ENCODE measurements at regions not wholly inside any gene's neighbourhood (a gene's known extent, or its start where the extent isn't known, plus 50 kb on each side); places are given as distances from the start of the nearest gene placed in this dataset.
A peak's percentile ranks its signal among the peaks of the same experiment; 100 is the strongest.

GRCh38 chr21:23016617-23017016 is 2018.4 kb downstream of the NCAM2 start:
- Histone ChIP-seq H3K9me3 (ENCODE audit: control insufficient read depth in 2 of 3, low read length in 3 of 3) (no peaks in the 10 kb centered on the region), H3K36me3 (ENCODE audit: control insufficient read depth in 2 of 3, insufficient read depth in 3 of 3, low read length in 3 of 3) (no peaks in the 10 kb centered on the region), H3K4me3 (ENCODE audit: low read length) (no peak overlapping the region), H3K27ac (ENCODE audit: low read depth, low read length) (no peak overlapping the region), H3K4me1 (ENCODE audit: control insufficient read depth in 2 of 2, insufficient read depth in 2 of 2, low read length in 2 of 2) (no peaks in the 10 kb centered on the region), H3K27me3 (ENCODE audit: control insufficient read depth in 2 of 2, insufficient read depth in 2 of 2, low read length in 2 of 2) (no peaks in the 10 kb centered on the region)
- Mint-ChIP-seq H3K4me3 (no peak overlapping the region), H3K36me3 (peaks cover 0 to 7% (median 0%) of the 10 kb centered on the region in 5 donors), H3K9me3 (peaks cover 0 to 16% (median 3%) of the 10 kb centered on the region in 11 donors), H3K27me3 (no peaks in the 10 kb centered on the region), H3K4me1 (no peaks in the 10 kb centered on the region), H3K27ac (peak overlapping the region in 1 of 9 donors; percentile 14)
- intact Hi-C loops (cut with micrococcal nuclease): no loop called here
- ChIA-PET CTCF (no interaction called here), POLR2A (no interaction called here)
- DNase-seq: no peak
- no peak for ATAC-seq

- Histone ChIP-seq H3K27me3 (ENCODE audit: control insufficient read depth in 2 of 2, insufficient read depth in 2 of 2, low read length in 2 of 2) (no peaks in the 10 kb centered on the region), H3K4me1 (ENCODE audit: control insufficient read depth in 2 of 2, insufficient read depth in 2 of 2, low read length in 2 of 2) (no peaks in the 10 kb centered on the region), H3K9me3 (ENCODE audit: control insufficient read depth in 2 of 3, low read length in 3 of 3) (no peaks in the 10 kb centered on the region), H3K36me3 (ENCODE audit: control insufficient read depth in 2 of 3, insufficient read depth in 3 of 3, low read length in 3 of 3) (no peaks in the 10 kb centered on the region), H3K4me3 (ENCODE audit: low read length) (no peak overlapping the region), H3K27ac (ENCODE audit: low read depth, low read length) (no peak overlapping the region)
- no peaks in the 10 kb centered on the region for H3K4me1 Mint-ChIP-seq
- peaks cover 0 to 16% (median 5%) of the 10 kb centered on the region in 11 donors for H3K9me3 Mint-ChIP-seq
- no peak for DNase-seq
- ChIA-PET POLR2A (no interaction called here), CTCF (no interaction called here)
- ATAC-seq: no peak
- peaks cover 0 to 7% (median 0%) of the 10 kb centered on the region in 5 donors for H3K36me3 Mint-ChIP-seq
- H3K4me3 Mint-ChIP-seq: no peak overlapping the region
- H3K27me3 Mint-ChIP-seq: no peaks in the 10 kb centered on the region
- H3K27ac Mint-ChIP-seq: no peak overlapping the region
- intact Hi-C loops (cut with micrococcal nuclease): no loop called here
Observed at GRCh38 chr21:23017989-23018388, 2019.8 kb downstream of the NCAM2 start.

DNA sequence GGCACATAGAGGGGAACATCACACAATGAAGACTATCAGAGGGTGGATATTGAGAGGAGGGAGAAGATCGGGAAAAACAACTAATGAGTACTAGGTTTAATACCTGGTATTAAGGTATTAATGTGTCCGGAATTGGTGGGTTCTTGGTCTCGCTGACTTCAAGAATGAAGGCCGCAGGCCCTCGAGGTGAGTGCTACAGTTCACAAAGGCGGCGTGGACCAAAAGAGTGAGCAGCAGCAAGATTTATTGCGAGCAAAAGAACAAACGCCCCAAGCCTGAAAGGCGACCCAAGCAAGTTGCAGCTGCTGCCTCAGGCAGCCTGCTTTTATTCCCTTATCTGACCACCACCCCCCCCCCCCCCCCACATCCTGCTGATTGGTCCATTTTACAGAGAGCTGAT is 2022.8 kb downstream of the NCAM2 start:
- Mint-ChIP-seq H3K4me1 (no peaks in the 10 kb centered on the region), H3K4me3 (no peak overlapping the region), H3K36me3 (no peaks in the 10 kb centered on the region), H3K27ac (no peak overlapping the region), H3K9me3 (peaks cover 0 to 14% (median 3%) of the 10 kb centered on the region in 11 donors), H3K27me3 (no peaks in the 10 kb centered on the region)
- intact Hi-C loops (cut with micrococcal nuclease): no loop called here
- H3K4me1 ChIP-seq (ENCODE audit: control insufficient read depth in 2 of 2, insufficient read depth in 2 of 2, low read length in 2 of 2): no peaks in the 10 kb centered on the region
- no peak overlapping the region for H3K27ac ChIP-seq (ENCODE audit: low read depth, low read length)
- ATAC-seq (no peak), DNase-seq (no peak)
- POLR2A ChIA-PET: no interaction called here
- no peaks in the 10 kb centered on the region for H3K36me3 ChIP-seq (ENCODE audit: control insufficient read depth in 2 of 3, insufficient read depth in 3 of 3, low read length in 3 of 3)
- H3K27me3 ChIP-seq (ENCODE audit: control insufficient read depth in 2 of 2, insufficient read depth in 2 of 2, low read length in 2 of 2): no peaks in the 10 kb centered on the region
- no peak overlapping the region for H3K4me3 ChIP-seq (ENCODE audit: low read length)
- CTCF ChIA-PET: no interaction called here
- no peaks in the 10 kb centered on the region for H3K9me3 ChIP-seq (ENCODE audit: control insufficient read depth in 2 of 3, low read length in 3 of 3)

GRCh38 chr21:23021481-23021880 is 2023.3 kb downstream of the NCAM2 start:
- no peak overlapping the region for H3K4me3 Mint-ChIP-seq
- Histone ChIP-seq H3K4me1 (ENCODE audit: control insufficient read depth in 2 of 2, insufficient read depth in 2 of 2, low read length in 2 of 2) (no peaks in the 10 kb centered on the region), H3K27ac (ENCODE audit: low read depth, low read length) (no peak overlapping the region), H3K27me3 (ENCODE audit: control insufficient read depth in 2 of 2, insufficient read depth in 2 of 2, low read length in 2 of 2) (no peaks in the 10 kb centered on the region), H3K9me3 (ENCODE audit: control insufficient read depth in 2 of 3, low read length in 3 of 3) (no peaks in the 10 kb centered on the region), H3K4me3 (ENCODE audit: low read length) (no peak overlapping the region), H3K36me3 (ENCODE audit: control insufficient read depth in 2 of 3, insufficient read depth in 3 of 3, low read length in 3 of 3) (no peaks in the 10 kb centered on the region)
- POLR2A ChIA-PET: no interaction called here
- no peaks in the 10 kb centered on the region for H3K4me1 Mint-ChIP-seq
- H3K9me3 Mint-ChIP-seq: peaks cover 0 to 14% (median 3%) of the 10 kb centered on the region in 11 donors
- ATAC-seq: no peak
- H3K36me3 Mint-ChIP-seq: no peaks in the 10 kb centered on the region
- no peak for DNase-seq
- no peaks in the 10 kb centered on the region for H3K27me3 Mint-ChIP-seq
- CTCF ChIA-PET: no interaction called here
- no peak overlapping the region for H3K27ac Mint-ChIP-seq
- intact Hi-C loops (cut with micrococcal nuclease): no loop called here

GRCh38 chr21:23026878-23027277 is 2028.7 kb downstream of the NCAM2 start:
- Histone ChIP-seq H3K4me1 (ENCODE audit: control insufficient read depth in 2 of 2, insufficient read depth in 2 of 2, low read length in 2 of 2) (no peaks in the 10 kb centered on the region), H3K27ac (ENCODE audit: low read depth, low read length) (no peak overlapping the region), H3K4me3 (ENCODE audit: low read length) (no peak overlapping the region), H3K36me3 (ENCODE audit: control insufficient read depth in 2 of 3, insufficient read depth in 3 of 3, low read length in 3 of 3) (no peaks in the 10 kb centered on the region), H3K27me3 (ENCODE audit: control insufficient read depth in 2 of 2, insufficient read depth in 2 of 2, low read length in 2 of 2) (no peaks in the 10 kb centered on the region), H3K9me3 (ENCODE audit: control insufficient read depth in 2 of 3, low read length in 3 of 3) (no peaks in the 10 kb centered on the region)
- intact Hi-C loops (cut with micrococcal nuclease): no loop called here
- ChIA-PET POLR2A (no interaction called here), CTCF (no interaction called here)
- Mint-ChIP-seq H3K27ac (no peak overlapping the region), H3K9me3 (peaks cover 0 to 12% (median 3%) of the 10 kb centered on the region in 11 donors), H3K36me3 (no peaks in the 10 kb centered on the region), H3K27me3 (no peaks in the 10 kb centered on the region), H3K4me1 (no peaks in the 10 kb centered on the region), H3K4me3 (no peak overlapping the region)
- no peak for ATAC-seq
- DNase-seq: no peak

DNA sequence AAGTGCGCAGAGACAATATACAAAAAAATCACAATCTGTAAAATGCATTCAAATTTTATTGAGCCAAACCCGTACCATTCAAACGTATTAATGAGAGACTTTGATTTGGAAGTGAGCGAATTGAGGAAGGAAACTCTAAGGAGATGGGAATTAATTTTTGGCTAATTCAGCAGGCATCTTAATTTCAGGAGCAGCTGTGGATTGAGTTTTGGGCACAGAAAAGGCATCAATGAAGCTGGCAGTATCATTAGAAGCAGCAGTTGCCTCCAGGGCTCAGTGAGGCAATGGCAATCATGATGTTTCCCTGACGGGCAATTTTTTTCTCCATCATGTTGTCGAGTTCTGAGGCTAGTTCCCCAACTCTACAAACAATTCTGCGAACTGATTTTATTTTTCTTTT is 2041.6 kb downstream of the NCAM2 start:
- Mint-ChIP-seq H3K36me3 (no peaks in the 10 kb centered on the region), H3K27me3 (no peaks in the 10 kb centered on the region), H3K9me3 (no peaks in the 10 kb centered on the region), H3K27ac (no peak overlapping the region), H3K4me1 (no peaks in the 10 kb centered on the region), H3K4me3 (no peak overlapping the region)
- Histone ChIP-seq H3K36me3 (ENCODE audit: control insufficient read depth in 2 of 3, insufficient read depth in 3 of 3, low read length in 3 of 3) (no peaks in the 10 kb centered on the region), H3K27me3 (ENCODE audit: control insufficient read depth in 2 of 2, insufficient read depth in 2 of 2, low read length in 2 of 2) (no peaks in the 10 kb centered on the region), H3K4me3 (ENCODE audit: low read length) (no peak overlapping the region), H3K27ac (ENCODE audit: low read depth, low read length) (no peak overlapping the region), H3K4me1 (ENCODE audit: control insufficient read depth in 2 of 2, insufficient read depth in 2 of 2, low read length in 2 of 2) (no peaks in the 10 kb centered on the region), H3K9me3 (ENCODE audit: control insufficient read depth in 2 of 3, low read length in 3 of 3) (no peaks in the 10 kb centered on the region)
- intact Hi-C loops (cut with micrococcal nuclease): no loop called here
- ATAC-seq (no peak), DNase-seq (no peak)
- POLR2A ChIA-PET: no interaction called here
- CTCF ChIA-PET: no interaction called here

GRCh38 chr21:23045955-23046354 is 2047.7 kb downstream of the NCAM2 start:
- no peaks in the 10 kb centered on the region for H3K27me3 Mint-ChIP-seq
- no peak overlapping the region for H3K27ac ChIP-seq (ENCODE audit: low read depth, low read length)
- H3K9me3 ChIP-seq (ENCODE audit: control insufficient read depth in 2 of 3, low read length in 3 of 3): no peaks in the 10 kb centered on the region
- H3K4me1 ChIP-seq (ENCODE audit: control insufficient read depth in 2 of 2, insufficient read depth in 2 of 2, low read length in 2 of 2): no peaks in the 10 kb centered on the region
- no peak overlapping the region for H3K27ac Mint-ChIP-seq
- no peaks in the 10 kb centered on the region for H3K27me3 ChIP-seq (ENCODE audit: control insufficient read depth in 2 of 2, insufficient read depth in 2 of 2, low read length in 2 of 2)
- no peak for ATAC-seq
- H3K4me1 Mint-ChIP-seq: no peaks in the 10 kb centered on the region
- DNase-seq: no peak
- no peaks in the 10 kb centered on the region for H3K36me3 Mint-ChIP-seq
- intact Hi-C loops (cut with micrococcal nuclease): no loop called here
- no peaks in the 10 kb centered on the region for H3K36me3 ChIP-seq (ENCODE audit: control insufficient read depth in 2 of 3, insufficient read depth in 3 of 3, low read length in 3 of 3)
- no peak overlapping the region for H3K4me3 ChIP-seq (ENCODE audit: low read length)
- POLR2A ChIA-PET: no interaction called here
- CTCF ChIA-PET: no interaction called here
- no peak overlapping the region for H3K4me3 Mint-ChIP-seq
- peaks cover 0 to 5% (median 0%) of the 10 kb centered on the region in 11 donors for H3K9me3 Mint-ChIP-seq

All from naive thymus-derived CD4-positive, alpha-beta T cell (primary cell).